ENCODE measurements at regions not wholly inside any gene's neighbourhood (a gene's known extent, or its start where the extent isn't known, plus 50 kb on each side); places are given as distances from the start of the nearest gene placed in this dataset.

GRCh38 chr5:143581147-143581546 is 177.7 kb upstream of the NR3C1 start:
- Histone ChIP-seq H3K4me3 (ENCODE audit: low read length) (no peak overlapping the region), H3K27me3 (ENCODE audit: control insufficient read depth, low read length) (no peaks in the 10 kb centered on the region), H3K9me2 (replicated peaks; ENCODE audit: control insufficient read depth, low read length) (no peaks in the 10 kb centered on the region), H4K20me1 (ENCODE audit: control insufficient read depth, insufficient read depth, low read depth, low read length) (no peaks in the 10 kb centered on the region), H3K4me2 (ENCODE audit: low read length) (no peak overlapping the region), H3K79me2 (ENCODE audit: control insufficient read depth, low read length) (no peaks in the 10 kb centered on the region), H3K27ac (ENCODE audit: low read depth, low read length) (no peak overlapping the region), H3K36me3 (ENCODE audit: control insufficient read depth, low read length) (peaks cover 3% of the 10 kb centered on the region; the same call in 1 of the 2 replicates), H3K4me1 (ENCODE audit: control insufficient read depth, low read length) (peaks cover 61% of the 10 kb centered on the region), H3F3A (ENCODE audit: control insufficient read depth, insufficient read depth) (no peaks in the 10 kb centered on the region; the same call in 1 of the 2 replicates), H3K9me3 (ENCODE audit: control insufficient read depth, insufficient read depth, low read length) (0 out of 2 replicates have a peak, but pooled peaks cover 3% of the 10 kb centered on the region)
- TF ChIP-seq CTCF (IDR thresholded peaks at IDR 0.05; ENCODE audit: low read depth, low read length, poor library complexity, severe bottlenecking) (no peak), EZH2phosphoT487 (IDR thresholded peaks at IDR 0.05; ENCODE audit: borderline replicate concordance, low read length) (no peak)

GRCh38 chr5:143576711-143577484 is 173.4 kb upstream of the NR3C1 start:
- peaks cover 60% of the 10 kb centered on the region for H3K4me1 ChIP-seq (ENCODE audit: control insufficient read depth, low read length)
- no peaks in the 10 kb centered on the region for H3K27me3 ChIP-seq (ENCODE audit: control insufficient read depth, low read length)
- H3K36me3 ChIP-seq (ENCODE audit: control insufficient read depth, low read length), result no peaks in the 10 kb centered on the region; the same call in 1 of the 2 replicates
- H3K4me2 ChIP-seq (ENCODE audit: low read length), result peak overlapping the region; percentile 49
- H3K4me3 ChIP-seq (ENCODE audit: low read length), result peak overlapping the region; percentile 26
- H3K9me2 ChIP-seq (replicated peaks; ENCODE audit: control insufficient read depth, low read length), result no peaks in the 10 kb centered on the region
- H3K9me3 ChIP-seq (ENCODE audit: control insufficient read depth, insufficient read depth, low read length), result no peaks in the 10 kb centered on the region
- peak overlapping the region; percentile 31 for H3K27ac ChIP-seq (ENCODE audit: low read depth, low read length)
- no peaks in the 10 kb centered on the region for H3F3A ChIP-seq (ENCODE audit: control insufficient read depth, insufficient read depth)
- H3K79me2 ChIP-seq (ENCODE audit: control insufficient read depth, low read length), result no peaks in the 10 kb centered on the region
- no peak for TF ChIP-seq CTCF (IDR thresholded peaks at IDR 0.05; ENCODE audit: low read depth, low read length, poor library complexity, severe bottlenecking)
- TF ChIP-seq EZH2phosphoT487 (IDR thresholded peaks at IDR 0.05; ENCODE audit: borderline replicate concordance, low read length), result no peak
- no peaks in the 10 kb centered on the region for H4K20me1 ChIP-seq (ENCODE audit: control insufficient read depth, insufficient read depth, low read depth, low read length)

GRCh38 chr5:143575286-143575685 is 171.8 kb upstream of the NR3C1 start:
- H3K27me3 ChIP-seq (ENCODE audit: control insufficient read depth, low read length), result no peaks in the 10 kb centered on the region
- TF ChIP-seq EZH2phosphoT487 (IDR thresholded peaks at IDR 0.05; ENCODE audit: borderline replicate concordance, low read length) (no peak), CTCF (IDR thresholded peaks at IDR 0.05; ENCODE audit: low read depth, low read length, poor library complexity, severe bottlenecking) (no peak)
- no peak overlapping the region for H3K27ac ChIP-seq (ENCODE audit: low read depth, low read length)

More at GRCh38 chr5:143575286-143575685, 171.8 kb upstream of the NR3C1 start:
- Histone ChIP-seq H3K4me1 (ENCODE audit: control insufficient read depth, low read length) (peaks cover 57% of the 10 kb centered on the region), H3K36me3 (ENCODE audit: control insufficient read depth, low read length) (no peaks in the 10 kb centered on the region; the same call in 1 of the 2 replicates), H3K4me3 (ENCODE audit: low read length) (no peak overlapping the region), H3K4me2 (ENCODE audit: low read length) (no peak overlapping the region), H3K9me2 (replicated peaks; ENCODE audit: control insufficient read depth, low read length) (no peaks in the 10 kb centered on the region), H3F3A (ENCODE audit: control insufficient read depth, insufficient read depth) (no peaks in the 10 kb centered on the region), H4K20me1 (ENCODE audit: control insufficient read depth, insufficient read depth, low read depth, low read length) (no peaks in the 10 kb centered on the region), H3K79me2 (ENCODE audit: control insufficient read depth, low read length) (no peaks in the 10 kb centered on the region), H3K9me3 (ENCODE audit: control insufficient read depth, insufficient read depth, low read length) (no peaks in the 10 kb centered on the region)

All from DOHH2 (cell line).